A549 (cell line): ENCODE measurements at regions not wholly inside any gene's neighbourhood (a gene's known extent, or its start where the extent isn't known, plus 50 kb on each side); places are given as distances from the start of the nearest gene placed in this dataset.

Experiments
- ATAC-seq, 2 experiments: fragments of 200-7000 bp in 1 of 2; fragments of >200 bp in 1 of 2; cut with Nextera tagmentation in 1 of 2; cut with Tn5 transposase in 1 of 2; 3 replicates each; pipeline versions ENCODE4 v1.8.0 to v1.9.1; 2018 to 2020; ENCODE audit warnings: mild to moderate bottlenecking in 1 of 2, moderate library complexity in 1 of 2
- CTCF ChIA-PET: fragments of 300-600 bp; sonication (Branson Sonifier 250); formaldehyde crosslinking; extraction: SDS; loops from one replicate; lab custom pipeline; 2021; ENCODE audit warnings: antibody characterized with exemption, inconsistent platforms; lab: Yijun Ruan, JAX
- POLR2A ChIA-PET: fragments of 350-600 bp; formaldehyde crosslinking; extraction: SDS; loops from one replicate; lab custom pipeline; 2021; ENCODE audit warnings: antibody characterized with exemption, inconsistent platforms; lab: Yijun Ruan, JAX
- DNase-seq, 2 experiments: peaks; one replicate each; pipeline versions ENCODE4 v3.0.0 to v3.0.0-alpha.2; 2011 to 2016; ENCODE audit warnings: low read depth in 1 of 2, low spot score in 1 of 2
- FAIRE-seq: peaks from 2 replicates; lab custom pipeline; 2011; peaks lifted over from hg19 to GRCh38; lab: Jason Lieb, UNC
- H3K27ac ChIP-seq, 2 experiments: fragments of >200 bp; sonication (Bioruptor Twin); formaldehyde crosslinking; 3 replicates each; pipeline ENCODE4 v1.5.1; 2016 to 2017
- H3K4me1 ChIP-seq: fragments of >200 bp; sonication (Bioruptor Twin); formaldehyde crosslinking; 3 replicates; pipeline ENCODE4 v1.6.1; 2016
- H3K4me2 ChIP-seq: fragments of >200 bp; sonication (Bioruptor Twin); formaldehyde crosslinking; 3 replicates; pipeline ENCODE4 v1.6.1; 2016
- H3K4me3 ChIP-seq: fragments of >200 bp; sonication (Bioruptor Twin); formaldehyde crosslinking; 3 replicates; pipeline ENCODE4 v1.5.1; 2016
- H3K9me3 ChIP-seq: fragments of >200 bp; sonication (Bioruptor Twin); formaldehyde crosslinking; 3 replicates; pipeline ENCODE4 v1.6.1; 2016
- CBX2 ChIP-seq: fragments of 200-600 bp; sonication (generic); IDR thresholded peaks from 2 replicates; pipeline ENCODE4 v1.6.1; 2016; ENCODE audit warnings: low read depth, mild to moderate bottlenecking, borderline replicate concordance
- FOSL2 ChIP-seq, 2 experiments: fragments of 450-650 bp in 1 of 2; fragments of >200 bp in 1 of 2; sonication (Bioruptor Twin) in 1 of 2; formaldehyde crosslinking; IDR thresholded peaks; 2 replicates each; pipeline versions ENCODE4 v1.5.0 to v1.6.1; 2016 to 2020; ENCODE audit warnings: mild to moderate bottlenecking in 1 of 2, moderate library complexity in 1 of 2
- HEYL ChIP-seq: fragments of 250-450 bp; sonication (Bioruptor Pico); IDR thresholded peaks from 2 replicates; pipeline ENCODE4 v1.8.0; 2021; ENCODE audit warnings: mild to moderate bottlenecking, moderate library complexity
- KDM1A ChIP-seq: fragments of 200-600 bp; sonication (generic); IDR thresholded peaks from 2 replicates; pipeline ENCODE4 v1.6.1; 2016; ENCODE audit warnings: low read depth, mild to moderate bottlenecking
- MAFK ChIP-seq: fragments of 450-650 bp; IDR thresholded peaks from 2 replicates; pipeline ENCODE4 v1.6.1; 2014; ENCODE audit not compliant: partially characterized antibody
- PHF8 ChIP-seq: fragments of 200-600 bp; sonication (generic); IDR thresholded peaks from 2 replicates; pipeline ENCODE4 v1.6.1; 2016; ENCODE audit warnings: low read depth, mild to moderate bottlenecking, antibody characterized with exemption, moderate library complexity, borderline replicate concordance
- POLR2A ChIP-seq: IDR thresholded peaks from 2 replicates; pipeline ENCODE4 v1.6.1; 2012; ENCODE audit warnings: mild to moderate bottlenecking, low read length
- POLR2AphosphoS2 ChIP-seq: conservative IDR thresholded peaks from 2 replicates; pipeline ENCODE4 v1.6.1; 2012; ENCODE audit warnings: low read length, improper control_type of control experiment, inconsistent platforms
- RAD21 ChIP-seq, 2 experiments: fragments of >200 bp in 1 of 2; sonication (Bioruptor Twin) in 1 of 2; formaldehyde crosslinking in 1 of 2; IDR thresholded peaks in 1 of 2; conservative IDR thresholded peaks in 1 of 2; 2 replicates in 1 of 2; 3 replicates in 1 of 2; pipeline ENCODE4 v1.6.1; 2012 to 2018; ENCODE audit warnings: inconsistent platforms in 1 of 2
- RARB ChIP-seq: fragments of 250-450 bp; sonication (Bioruptor Pico); IDR thresholded peaks from 2 replicates; pipeline ENCODE4 v1.8.0; 2021; ENCODE audit warnings: mild to moderate bottlenecking, moderate library complexity
- RFX5 ChIP-seq: fragments of 450-650 bp; IDR thresholded peaks from 2 replicates; pipeline ENCODE4 v1.7.1; 2014; ENCODE audit warnings: antibody characterized with exemption, mild to moderate bottlenecking, moderate library complexity
- RNF2 ChIP-seq: fragments of 200-600 bp; sonication (generic); IDR thresholded peaks from 2 replicates; pipeline ENCODE4 v1.6.1; 2016; ENCODE audit warnings: low read depth, mild to moderate bottlenecking, antibody characterized with exemption, moderate library complexity, borderline replicate concordance
- SREBF2 ChIP-seq: fragments of 450-650 bp; IDR thresholded peaks from 2 replicates; pipeline ENCODE4 v1.6.1; 2014; ENCODE audit warnings: mild to moderate bottlenecking, moderate library complexity
- TFCP2L1 ChIP-seq: fragments of 250-450 bp; sonication (Bioruptor Pico); IDR thresholded peaks from 2 replicates; pipeline ENCODE4 v1.5.0; 2021; ENCODE audit warnings: mild to moderate bottlenecking
- ZSCAN20 ChIP-seq: fragments of 250-450 bp; sonication (Bioruptor Pico); IDR thresholded peaks from 2 replicates; pipeline ENCODE4 v1.8.0; 2022; ENCODE audit warnings: mild to moderate bottlenecking, moderate library complexity
- WGBS: methylation state at CpG from one replicate; pipeline ENCODE4 v1.1.6; 2017; ENCODE audit errors: missing lambda C conversion rate; 5-methylcytosine and 5-hydroxymethylcytosine counted together
- TF ChIP-seq, protein P1 (sequence below): IDR thresholded peaks from 2 replicates; pipeline ENCODE4 v1.6.1; 2012; ENCODE audit warnings: low read depth, borderline replicate concordance
- TF ChIP-seq, protein P2 (sequence below): fragments of >200 bp; sonication (Bioruptor Twin); formaldehyde crosslinking; IDR thresholded peaks from 2 replicates; pipeline ENCODE4 v1.6.1; 2016
- TF ChIP-seq, protein P3 (sequence below): fragments of 150-350 bp; IDR thresholded peaks from 2 replicates; pipeline ENCODE4 v1.6.1; 2014; ENCODE audit warnings: low read depth, mild to moderate bottlenecking, low read length
- TF ChIP-seq, protein P4 (sequence below): IDR thresholded peaks from 2 replicates; pipeline ENCODE4 v1.6.1; 2012
- TF ChIP-seq, protein P5 (sequence below): IDR thresholded peaks from 2 replicates; pipeline ENCODE4 v1.6.1; 2012

DNA sequence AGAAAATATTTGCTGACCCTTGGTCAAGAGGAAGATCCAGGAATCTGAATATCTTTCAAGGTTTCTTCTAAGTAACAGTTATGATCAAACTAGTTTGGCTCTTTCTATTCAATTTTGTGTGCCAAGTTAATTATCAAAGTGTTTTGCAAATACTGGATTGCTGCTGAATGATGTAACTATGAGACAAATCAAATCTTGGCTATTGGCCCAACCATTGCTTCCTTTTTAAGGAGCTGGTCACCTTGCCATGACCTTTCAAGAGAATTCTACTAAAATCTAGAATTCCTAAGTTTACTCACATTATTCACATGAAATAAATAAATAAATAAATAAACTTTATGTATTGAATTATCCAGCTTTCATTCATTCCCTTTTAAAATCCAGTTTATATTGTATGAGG is 371.8 kb downstream of the SLITRK6 start (continued):
- TF ChIP-seq RNF2, result no peak
- TF ChIP-seq, all 56 proteins: peak for 0

DNA sequence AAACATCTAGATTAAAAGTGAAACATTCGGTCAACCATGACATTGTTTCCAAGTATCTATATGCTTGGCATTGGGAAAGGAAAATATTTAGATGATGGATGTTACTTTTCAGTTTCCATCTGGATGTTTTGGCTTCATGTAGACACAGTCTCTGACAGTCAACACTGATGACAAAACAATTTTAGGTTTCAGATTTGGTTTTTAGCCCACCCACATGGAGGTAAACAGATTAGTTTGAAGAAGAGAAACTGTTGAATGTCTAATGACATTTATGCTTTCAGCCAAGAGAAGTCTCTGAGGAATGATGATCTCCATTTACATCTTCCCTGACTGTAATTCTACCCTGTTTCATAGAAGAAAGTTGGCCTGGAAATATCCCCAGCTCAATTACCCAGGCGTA is 379.1 kb downstream of the SLITRK6 start:
- no peak overlapping the region for H3K27ac ChIP-seq
- WGBS, result 88% methylated on average over 2 of the region's 2 CpGs
- no peak for FAIRE-seq

DNA sequence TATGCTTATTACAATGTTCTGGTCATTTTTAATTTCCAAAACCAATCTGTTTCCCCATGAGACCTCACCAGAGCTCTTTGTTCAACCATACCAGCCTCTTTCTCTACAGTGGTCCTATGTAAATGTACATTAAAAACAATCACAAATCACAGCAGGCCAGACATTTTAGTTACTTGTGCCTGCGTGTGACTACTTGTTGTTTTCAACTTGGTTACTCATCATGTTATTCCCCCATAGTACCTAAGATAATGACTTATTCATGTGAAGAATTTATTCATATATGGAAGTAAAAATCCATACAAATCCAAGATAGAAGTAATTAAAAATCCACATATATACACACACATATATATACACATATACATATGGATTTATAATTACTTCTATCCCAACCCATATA is 379.6 kb downstream of the SLITRK6 start:
- H3K9me3 ChIP-seq, result no peaks in the 10 kb centered on the region
- WGBS, result 90% methylated on average over 1 of the region's 1 CpG
- no peak for TF ChIP-seq RNF2
- TF ChIP-seq RARB (CRISPR knock-in tag), result no peak
- no peak overlapping the region for H3K27ac ChIP-seq
- H3K4me2 ChIP-seq, result no peak overlapping the region
- CTCF ChIA-PET, result no interaction called here
- FAIRE-seq (no peak), DNase-seq (no peak), ATAC-seq (no peak)
- no peak overlapping the region for H3K4me3 ChIP-seq
- no peaks in the 10 kb centered on the region for H3K4me1 ChIP-seq
- POLR2A ChIA-PET, result no interaction called here

More for the DNA sequence above, 379.1 kb downstream of the SLITRK6 start:
- Histone ChIP-seq H3K4me2 (no peak overlapping the region), H3K4me3 (no peak overlapping the region), H3K9me3 (no peaks in the 10 kb centered on the region), H3K4me1 (no peaks in the 10 kb centered on the region)
- TF ChIP-seq, protein P1, sequence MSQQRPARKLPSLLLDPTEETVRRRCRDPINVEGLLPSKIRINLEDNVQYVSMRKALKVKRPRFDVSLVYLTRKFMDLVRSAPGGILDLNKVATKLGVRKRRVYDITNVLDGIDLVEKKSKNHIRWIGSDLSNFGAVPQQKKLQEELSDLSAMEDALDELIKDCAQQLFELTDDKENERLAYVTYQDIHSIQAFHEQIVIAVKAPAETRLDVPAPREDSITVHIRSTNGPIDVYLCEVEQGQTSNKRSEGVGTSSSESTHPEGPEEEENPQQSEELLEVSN, result no peak
- POLR2A ChIA-PET, result no interaction called here
- ATAC-seq (no peak), DNase-seq (no peak)
- CTCF ChIA-PET, result no interaction called here

DNA sequence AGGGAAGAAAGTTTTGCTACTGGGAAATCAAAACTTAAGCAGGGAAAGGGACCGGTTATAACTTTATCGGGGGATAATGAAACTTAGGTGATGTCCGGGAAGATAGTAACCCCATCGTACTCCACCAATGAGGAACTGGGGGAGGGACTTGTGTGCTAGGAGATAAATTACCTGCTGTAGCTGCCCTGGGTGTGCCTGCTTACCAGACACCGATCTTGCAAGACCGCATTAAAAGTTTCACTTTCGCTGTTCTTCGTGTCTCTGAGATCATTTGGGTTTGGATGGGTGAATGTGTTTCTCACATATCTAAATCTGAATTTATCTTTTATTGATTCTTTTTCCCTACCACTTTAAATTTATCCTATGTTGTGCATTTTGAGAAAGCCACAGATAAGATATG is 381.4 kb downstream of the SLITRK6 start:
- FAIRE-seq, result no peak
- WGBS, result 95% methylated on average over 8 of the region's 8 CpGs
- Histone ChIP-seq H3K4me2 (no peak overlapping the region), H3K9me3 (no peaks in the 10 kb centered on the region), H3K27ac (no peak overlapping the region), H3K4me1 (no peaks in the 10 kb centered on the region), H3K4me3 (no peak overlapping the region)
- CTCF ChIA-PET, result no interaction called here
- TF ChIP-seq FOSL2 (IDR thresholded peaks at IDR 0.05) (no peak), FOSL2 (CRISPR knock-in tag; IDR thresholded peaks at IDR 0.05) (no peak), CBX2 (no peak), PHF8 (no peak)
- TF ChIP-seq, protein P2, sequence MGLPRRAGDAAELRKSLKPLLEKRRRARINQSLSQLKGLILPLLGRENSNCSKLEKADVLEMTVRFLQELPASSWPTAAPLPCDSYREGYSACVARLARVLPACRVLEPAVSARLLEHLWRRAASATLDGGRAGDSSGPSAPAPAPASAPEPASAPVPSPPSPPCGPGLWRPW, result no peak
- TF ChIP-seq, protein P3, sequence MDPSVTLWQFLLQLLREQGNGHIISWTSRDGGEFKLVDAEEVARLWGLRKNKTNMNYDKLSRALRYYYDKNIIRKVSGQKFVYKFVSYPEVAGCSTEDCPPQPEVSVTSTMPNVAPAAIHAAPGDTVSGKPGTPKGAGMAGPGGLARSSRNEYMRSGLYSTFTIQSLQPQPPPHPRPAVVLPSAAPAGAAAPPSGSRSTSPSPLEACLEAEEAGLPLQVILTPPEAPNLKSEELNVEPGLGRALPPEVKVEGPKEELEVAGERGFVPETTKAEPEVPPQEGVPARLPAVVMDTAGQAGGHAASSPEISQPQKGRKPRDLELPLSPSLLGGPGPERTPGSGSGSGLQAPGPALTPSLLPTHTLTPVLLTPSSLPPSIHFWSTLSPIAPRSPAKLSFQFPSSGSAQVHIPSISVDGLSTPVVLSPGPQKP, result no peak
- POLR2A ChIA-PET, result no interaction called here
- ATAC-seq, result no peak
- DNase-seq, result no peak

DNA sequence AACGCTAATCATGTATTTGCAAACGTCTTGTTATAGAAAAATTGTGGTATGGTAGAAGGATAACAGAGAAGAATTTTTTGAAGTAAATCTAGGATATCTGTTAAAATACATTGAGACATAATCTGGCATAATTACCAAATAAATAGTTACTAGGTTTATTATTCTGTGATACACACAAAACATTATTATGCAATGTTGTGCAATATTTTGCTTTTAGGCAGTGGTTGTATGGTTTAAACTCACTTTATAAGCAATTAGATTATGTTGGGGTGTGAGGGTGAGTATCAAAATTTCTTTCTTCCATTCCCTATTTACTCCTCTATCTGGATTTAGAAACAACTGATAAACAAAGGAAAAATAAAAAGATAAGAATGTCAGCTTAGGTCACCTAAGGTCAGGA is 385.6 kb downstream of the SLITRK6 start:
- CTCF ChIA-PET, result no interaction called here
- DNase-seq (no peak), ATAC-seq (no peak), FAIRE-seq (no peak)
- WGBS, result 85% methylated on average over 2 of the region's 2 CpGs
- Histone ChIP-seq H3K4me1 (no peaks in the 10 kb centered on the region), H3K27ac (no peak overlapping the region), H3K4me3 (no peak overlapping the region), H3K4me2 (no peak overlapping the region), H3K9me3 (no peaks in the 10 kb centered on the region)
- TF ChIP-seq HEYL (CRISPR knock-in tag) (no peak), POLR2A (no peak), SREBF2 (no peak)
- POLR2A ChIA-PET, result no interaction called here

DNA sequence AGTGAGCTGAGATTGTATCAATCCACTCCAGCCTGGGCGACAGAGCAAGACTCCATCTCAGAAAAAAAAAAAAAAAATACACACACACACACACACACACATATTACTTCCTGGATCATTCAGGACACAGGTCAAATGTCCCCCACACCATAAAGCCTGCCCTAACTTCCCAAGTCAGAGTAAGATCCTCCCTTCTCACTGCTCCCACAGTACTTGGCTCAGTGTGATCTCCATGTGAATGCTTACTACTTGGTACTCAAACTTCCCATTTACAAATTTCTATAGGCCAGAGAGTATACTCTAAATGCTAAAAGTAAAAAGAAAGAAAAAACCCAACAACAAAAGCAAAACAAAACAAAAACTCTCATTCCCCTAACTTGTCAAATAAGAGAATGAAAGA is 386.8 kb downstream of the SLITRK6 start:
- CTCF ChIA-PET, result no interaction called here
- no peak for ATAC-seq
- no peak for TF ChIP-seq ZSCAN20 (CRISPR knock-in tag)
- TF ChIP-seq, protein P4, sequence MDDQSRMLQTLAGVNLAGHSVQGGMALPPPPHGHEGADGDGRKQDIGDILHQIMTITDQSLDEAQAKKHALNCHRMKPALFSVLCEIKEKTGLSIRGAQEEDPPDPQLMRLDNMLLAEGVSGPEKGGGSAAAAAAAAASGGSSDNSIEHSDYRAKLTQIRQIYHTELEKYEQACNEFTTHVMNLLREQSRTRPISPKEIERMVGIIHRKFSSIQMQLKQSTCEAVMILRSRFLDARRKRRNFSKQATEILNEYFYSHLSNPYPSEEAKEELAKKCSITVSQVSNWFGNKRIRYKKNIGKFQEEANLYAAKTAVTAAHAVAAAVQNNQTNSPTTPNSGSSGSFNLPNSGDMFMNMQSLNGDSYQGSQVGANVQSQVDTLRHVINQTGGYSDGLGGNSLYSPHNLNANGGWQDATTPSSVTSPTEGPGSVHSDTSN, result no peak
- no peak for TF ChIP-seq RAD21 (conservative IDR thresholded peaks at IDR 0.05 in 1 of 2, IDR thresholded peaks at IDR 0.05 in 1 of 2)
- TF ChIP-seq POLR2AphosphoS2, result no peak
- TF ChIP-seq, protein P1, result no peak
- TF ChIP-seq, protein P3, result no peak
- no peak for TF ChIP-seq TFCP2L1
- no peak for TF ChIP-seq RFX5
- TF ChIP-seq KDM1A, result no peak
- TF ChIP-seq MAFK, result no peak
- TF ChIP-seq, protein P5, sequence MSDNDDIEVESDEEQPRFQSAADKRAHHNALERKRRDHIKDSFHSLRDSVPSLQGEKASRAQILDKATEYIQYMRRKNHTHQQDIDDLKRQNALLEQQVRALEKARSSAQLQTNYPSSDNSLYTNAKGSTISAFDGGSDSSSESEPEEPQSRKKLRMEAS, result no peak

More for the DNA sequence above, 386.8 kb downstream of the SLITRK6 start:
- no peaks in the 10 kb centered on the region for H3K4me1 ChIP-seq
- FAIRE-seq, result no peak
- 100% methylated on average over 1 of the region's 1 CpG for WGBS
- H3K9me3 ChIP-seq, result no peaks in the 10 kb centered on the region
- no peak overlapping the region for H3K4me2 ChIP-seq
- no peak overlapping the region for H3K4me3 ChIP-seq
- no peak for DNase-seq
- no peak overlapping the region for H3K27ac ChIP-seq
- POLR2A ChIA-PET, result no interaction called here
